Hepatocyte (in vitro differentiated cells): ENCODE measurements at regions not wholly inside any gene's neighbourhood (a gene's known extent, or its start where the extent isn't known, plus 50 kb on each side); places are given as distances from the start of the nearest gene placed in this dataset.

Source experiments
- EZH2 ChIP-seq: fragments of 200-600 bp; sonication (generic); IDR thresholded peaks from 2 replicates; pipeline ENCODE4 v1.6.1; 2016; ENCODE audit warnings: antibody characterized with exemption, mild to moderate bottlenecking, borderline replicate concordance
- EZH2phosphoT487 ChIP-seq: fragments of 200-600 bp; sonication (generic); IDR thresholded peaks from one replicate; pipeline ENCODE4 v1.6.1; 2018; ENCODE audit warnings: antibody characterized with exemption, mild to moderate bottlenecking, low read depth, moderate library complexity; ENCODE audit not compliant: unreplicated experiment, severe bottlenecking
- TF ChIP-seq, protein P1 (sequence below): fragments of 200-600 bp; sonication (generic); IDR thresholded peaks from 2 replicates; pipeline ENCODE4 v1.5.1; 2016; ENCODE audit warnings: antibody characterized with exemption, mild to moderate bottlenecking; ENCODE audit not compliant: poor library complexity

DNA sequence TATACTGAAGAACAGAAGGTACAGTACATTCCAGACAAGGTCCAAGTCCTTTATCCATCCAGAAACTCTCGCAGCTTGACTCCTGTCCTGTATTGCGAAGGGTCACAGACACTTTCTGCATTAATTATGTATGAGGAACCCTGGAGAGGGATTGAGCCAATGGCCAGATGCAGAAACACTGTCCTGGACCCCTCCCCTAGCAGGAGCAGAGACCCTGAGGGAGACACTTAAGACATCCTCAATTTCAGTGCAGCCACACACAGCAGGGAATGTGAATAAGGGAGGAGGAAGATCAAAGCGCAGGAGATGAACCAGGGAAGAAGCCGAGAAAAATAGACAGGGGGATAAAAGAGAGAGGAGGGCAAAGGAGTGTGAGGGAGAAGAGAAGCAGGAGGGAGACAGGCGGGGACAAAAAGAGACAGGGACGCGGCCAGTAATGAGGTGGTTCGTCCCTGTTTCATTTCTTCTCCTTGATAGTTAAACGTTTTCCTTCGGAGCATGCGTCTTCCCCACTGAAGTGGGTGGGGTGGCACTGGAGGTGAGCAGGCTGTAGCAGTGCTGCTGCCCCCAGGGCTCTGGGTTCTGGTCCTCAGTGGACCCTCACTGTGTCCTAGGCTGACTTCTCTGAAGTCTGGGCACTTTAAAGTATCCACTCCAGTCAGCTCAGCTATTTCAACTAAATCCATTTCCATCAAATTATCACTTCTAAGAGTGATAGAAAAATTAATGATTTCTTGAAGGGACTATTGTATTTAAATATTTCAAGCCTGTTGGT lies 356.4 kb upstream of the NOCT start:
- TF ChIP-seq, protein P1, sequence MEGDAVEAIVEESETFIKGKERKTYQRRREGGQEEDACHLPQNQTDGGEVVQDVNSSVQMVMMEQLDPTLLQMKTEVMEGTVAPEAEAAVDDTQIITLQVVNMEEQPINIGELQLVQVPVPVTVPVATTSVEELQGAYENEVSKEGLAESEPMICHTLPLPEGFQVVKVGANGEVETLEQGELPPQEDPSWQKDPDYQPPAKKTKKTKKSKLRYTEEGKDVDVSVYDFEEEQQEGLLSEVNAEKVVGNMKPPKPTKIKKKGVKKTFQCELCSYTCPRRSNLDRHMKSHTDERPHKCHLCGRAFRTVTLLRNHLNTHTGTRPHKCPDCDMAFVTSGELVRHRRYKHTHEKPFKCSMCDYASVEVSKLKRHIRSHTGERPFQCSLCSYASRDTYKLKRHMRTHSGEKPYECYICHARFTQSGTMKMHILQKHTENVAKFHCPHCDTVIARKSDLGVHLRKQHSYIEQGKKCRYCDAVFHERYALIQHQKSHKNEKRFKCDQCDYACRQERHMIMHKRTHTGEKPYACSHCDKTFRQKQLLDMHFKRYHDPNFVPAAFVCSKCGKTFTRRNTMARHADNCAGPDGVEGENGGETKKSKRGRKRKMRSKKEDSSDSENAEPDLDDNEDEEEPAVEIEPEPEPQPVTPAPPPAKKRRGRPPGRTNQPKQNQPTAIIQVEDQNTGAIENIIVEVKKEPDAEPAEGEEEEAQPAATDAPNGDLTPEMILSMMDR = no peak
- TF ChIP-seq EZH2phosphoT487 (no peak), EZH2 (no peak)
